ENCODE measurements at regions not wholly inside any gene's neighbourhood (a gene's known extent, or its start where the extent isn't known, plus 50 kb on each side); places are given as distances from the start of the nearest gene placed in this dataset.

GRCh38 chr18:26654616-26655524, 106.5 kb upstream of the KCTD1 start:
- TF ChIP-seq EZH2phosphoT487 (IDR thresholded peaks at IDR 0.05; ENCODE audit: borderline replicate concordance, low read depth), result no peak
- TF ChIP-seq USF2 (IDR thresholded peaks at IDR 0.05; ENCODE audit: borderline replicate concordance, low read depth, low read length), result no peak
- TF ChIP-seq REST (IDR thresholded peaks at IDR 0.05; ENCODE audit: low read depth, low read length), result no peak
- TF ChIP-seq EP300 (IDR thresholded peaks at IDR 0.05; ENCODE audit: borderline replicate concordance in 1 of 2, low read depth in 1 of 2, low read length in 1 of 2), result no peak
- no peak for TF ChIP-seq SIN3A (IDR thresholded peaks at IDR 0.05; ENCODE audit: borderline replicate concordance, low read depth, low read length)
- TF ChIP-seq, protein P1, sequence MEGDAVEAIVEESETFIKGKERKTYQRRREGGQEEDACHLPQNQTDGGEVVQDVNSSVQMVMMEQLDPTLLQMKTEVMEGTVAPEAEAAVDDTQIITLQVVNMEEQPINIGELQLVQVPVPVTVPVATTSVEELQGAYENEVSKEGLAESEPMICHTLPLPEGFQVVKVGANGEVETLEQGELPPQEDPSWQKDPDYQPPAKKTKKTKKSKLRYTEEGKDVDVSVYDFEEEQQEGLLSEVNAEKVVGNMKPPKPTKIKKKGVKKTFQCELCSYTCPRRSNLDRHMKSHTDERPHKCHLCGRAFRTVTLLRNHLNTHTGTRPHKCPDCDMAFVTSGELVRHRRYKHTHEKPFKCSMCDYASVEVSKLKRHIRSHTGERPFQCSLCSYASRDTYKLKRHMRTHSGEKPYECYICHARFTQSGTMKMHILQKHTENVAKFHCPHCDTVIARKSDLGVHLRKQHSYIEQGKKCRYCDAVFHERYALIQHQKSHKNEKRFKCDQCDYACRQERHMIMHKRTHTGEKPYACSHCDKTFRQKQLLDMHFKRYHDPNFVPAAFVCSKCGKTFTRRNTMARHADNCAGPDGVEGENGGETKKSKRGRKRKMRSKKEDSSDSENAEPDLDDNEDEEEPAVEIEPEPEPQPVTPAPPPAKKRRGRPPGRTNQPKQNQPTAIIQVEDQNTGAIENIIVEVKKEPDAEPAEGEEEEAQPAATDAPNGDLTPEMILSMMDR (IDR thresholded peaks at IDR 0.05), result no peak
- no peak for TF ChIP-seq FOXM1 (IDR thresholded peaks at IDR 0.05; ENCODE audit: low read depth)
- no peak for TF ChIP-seq NFIC (IDR thresholded peaks at IDR 0.05; ENCODE audit: borderline replicate concordance)
- no peak for TF ChIP-seq CHD2 (IDR thresholded peaks at IDR 0.05; ENCODE audit: low read length, partially characterized antibody)
- TF ChIP-seq MAX (IDR thresholded peaks at IDR 0.05; ENCODE audit: low read depth), result no peak
- TF ChIP-seq JUND (IDR thresholded peaks at IDR 0.05), result no peak

All from SK-N-SH (cell line).